GM19099 (cell line): ENCODE measurements at regions not wholly inside any gene's neighbourhood (a gene's known extent, or its start where the extent isn't known, plus 50 kb on each side); places are given as distances from the start of the nearest gene placed in this dataset.

ENCODE experiments used
- POLR2A ChIP-seq: IDR thresholded peaks from 3 replicates; pipeline ENCODE4 v1.6.1; 2011; ENCODE audit warnings: low read depth; ENCODE audit not compliant: insufficient read length; ENCODE audit errors: extremely low read depth

DNA sequence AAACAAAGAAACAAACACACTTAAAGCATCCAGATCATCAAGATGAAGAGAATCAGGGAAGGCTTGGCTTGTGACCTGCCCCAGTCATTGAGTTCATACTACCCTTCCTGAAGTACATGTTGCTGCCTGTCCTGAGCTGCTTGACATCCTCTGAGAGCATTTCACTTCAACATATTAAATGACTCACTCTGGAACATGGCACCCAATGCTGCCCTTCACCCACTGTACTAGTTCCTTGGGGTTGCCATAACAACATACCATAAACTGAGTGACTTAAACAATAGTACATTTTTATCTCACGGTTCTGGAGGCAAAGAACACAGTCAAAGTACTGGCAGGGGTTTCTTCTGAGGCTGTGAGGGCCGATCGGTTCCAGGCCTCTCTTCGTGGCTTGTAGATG is 371.3 kb downstream of the RNF144A start:
- TF ChIP-seq POLR2A = no peak

DNA sequence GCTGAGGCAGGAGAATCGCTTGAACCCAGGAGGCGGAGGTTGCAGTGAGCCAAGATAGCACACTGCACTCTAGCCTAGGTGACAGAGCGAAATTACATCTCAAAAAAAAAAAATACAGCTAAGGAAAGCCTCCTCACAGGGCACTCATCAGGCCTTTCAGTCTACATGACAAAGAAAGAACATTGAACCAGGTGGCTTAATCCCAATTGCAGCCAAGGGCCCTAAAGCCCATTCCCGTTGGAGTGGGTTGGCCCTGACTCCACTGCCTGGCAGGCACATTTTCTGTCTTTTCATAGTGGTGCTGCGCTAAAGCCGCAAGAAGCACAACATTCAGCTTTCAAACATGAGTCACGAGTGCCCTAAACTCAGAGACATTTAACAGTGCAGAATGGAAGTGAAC is 372.5 kb downstream of the RNF144A start:
- TF ChIP-seq POLR2A = no peak

DNA sequence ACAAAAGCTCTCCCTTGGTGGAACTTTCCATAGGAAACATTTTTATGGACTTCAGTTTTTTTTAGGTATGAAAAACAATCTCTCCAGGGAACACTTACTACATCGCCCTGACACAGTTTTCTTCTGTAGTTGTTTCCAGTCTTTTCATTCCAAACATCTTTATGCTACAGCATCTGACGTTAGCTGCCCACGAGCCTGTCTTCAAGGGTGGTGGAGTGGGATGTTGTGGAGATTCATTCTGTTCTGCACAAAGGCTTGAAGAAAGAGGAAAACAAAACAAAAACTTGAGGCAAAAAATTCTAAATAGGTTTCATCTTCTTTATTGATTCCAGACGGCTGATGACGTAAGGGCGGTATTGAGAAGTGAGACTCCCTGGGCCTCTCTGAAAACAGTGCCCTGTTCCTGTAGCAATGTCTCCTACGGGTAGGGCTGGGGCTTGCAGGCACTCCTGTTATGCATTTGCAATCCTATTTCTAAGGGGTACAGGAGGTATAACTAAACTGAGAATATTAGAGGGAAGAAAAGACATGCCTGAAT is 375.0 kb downstream of the RNF144A start:
- TF ChIP-seq POLR2A = no peak

DNA sequence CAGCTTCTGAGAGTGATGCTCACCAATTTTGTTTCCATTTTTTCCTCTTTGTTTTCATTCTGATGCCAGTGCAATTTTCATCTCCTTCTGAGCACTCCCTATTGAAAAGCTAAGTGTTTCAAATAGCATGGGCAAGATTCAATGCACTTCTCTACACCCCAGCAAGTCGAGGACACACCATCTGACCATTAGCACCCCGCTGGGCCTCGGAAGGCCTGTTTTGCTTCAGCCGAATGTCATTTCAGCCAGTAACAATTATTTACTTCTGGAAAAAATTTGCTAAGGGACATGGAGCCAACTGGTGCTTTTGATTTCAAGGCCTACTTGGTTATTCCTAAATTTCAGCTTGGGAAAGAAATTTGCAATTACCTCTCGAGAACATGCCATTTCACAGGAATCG is 392.4 kb downstream of the RNF144A start:
- no peak for TF ChIP-seq POLR2A

DNA sequence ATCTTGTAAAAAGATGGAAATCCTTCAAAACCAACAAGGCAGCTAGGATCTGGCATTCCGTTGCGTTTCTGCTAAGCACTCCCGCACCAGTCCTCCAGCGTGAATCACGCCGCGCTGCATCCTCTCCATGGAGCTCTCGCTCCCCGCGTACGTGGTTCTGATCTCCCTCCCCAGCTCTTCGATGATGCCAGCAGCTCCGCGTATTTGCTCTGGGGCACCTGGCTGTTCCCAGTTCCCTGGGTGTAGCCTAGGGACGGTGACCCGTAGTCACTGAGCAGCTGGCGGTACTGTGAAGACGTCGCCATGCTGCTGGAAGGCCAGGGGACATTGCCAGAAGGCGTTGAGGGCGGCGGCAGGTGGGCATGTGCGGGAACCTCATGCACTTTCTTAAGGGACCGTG is 407.5 kb downstream of the RNF144A start:
- no peak for TF ChIP-seq POLR2A

DNA sequence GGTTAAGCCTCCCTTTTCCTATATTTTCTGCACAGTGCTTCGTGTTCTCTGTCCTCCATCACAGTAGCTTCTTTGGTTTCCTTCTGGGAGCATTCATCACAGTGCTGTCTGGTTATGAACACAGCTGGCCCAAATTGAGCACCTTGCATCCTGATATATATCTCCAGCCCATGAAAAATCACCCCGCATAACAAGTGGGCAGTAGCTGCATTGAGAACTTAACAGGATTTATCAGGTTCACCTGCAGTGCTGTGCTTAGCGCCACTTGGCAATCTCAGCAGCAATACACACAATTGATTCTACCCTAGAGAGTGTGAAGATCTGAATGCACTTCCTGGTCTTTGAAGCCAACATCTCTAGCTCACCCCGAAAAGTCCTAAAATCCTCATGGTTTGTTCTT is 408.0 kb downstream of the RNF144A start:
- TF ChIP-seq POLR2A = no peak

DNA sequence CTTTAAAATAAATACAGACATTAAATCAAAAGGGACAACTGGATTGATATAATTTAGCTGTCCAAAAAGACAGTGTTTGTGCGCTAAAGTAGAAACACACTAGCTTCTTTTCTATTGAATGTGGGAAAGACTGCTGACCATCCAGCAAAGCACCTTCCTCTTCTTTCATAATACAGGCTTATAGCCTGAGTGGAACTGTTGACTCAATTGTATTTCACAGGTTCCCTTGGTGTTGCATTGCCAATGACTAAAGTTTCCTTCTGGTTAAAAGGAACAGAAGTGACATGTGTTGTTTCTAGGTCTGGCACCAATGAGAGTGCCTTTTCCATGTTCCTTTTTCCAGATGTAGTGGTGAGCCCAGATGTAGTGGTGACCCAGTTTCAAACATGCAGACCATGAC is 412.3 kb downstream of the RNF144A start:
- TF ChIP-seq POLR2A = no peak

DNA sequence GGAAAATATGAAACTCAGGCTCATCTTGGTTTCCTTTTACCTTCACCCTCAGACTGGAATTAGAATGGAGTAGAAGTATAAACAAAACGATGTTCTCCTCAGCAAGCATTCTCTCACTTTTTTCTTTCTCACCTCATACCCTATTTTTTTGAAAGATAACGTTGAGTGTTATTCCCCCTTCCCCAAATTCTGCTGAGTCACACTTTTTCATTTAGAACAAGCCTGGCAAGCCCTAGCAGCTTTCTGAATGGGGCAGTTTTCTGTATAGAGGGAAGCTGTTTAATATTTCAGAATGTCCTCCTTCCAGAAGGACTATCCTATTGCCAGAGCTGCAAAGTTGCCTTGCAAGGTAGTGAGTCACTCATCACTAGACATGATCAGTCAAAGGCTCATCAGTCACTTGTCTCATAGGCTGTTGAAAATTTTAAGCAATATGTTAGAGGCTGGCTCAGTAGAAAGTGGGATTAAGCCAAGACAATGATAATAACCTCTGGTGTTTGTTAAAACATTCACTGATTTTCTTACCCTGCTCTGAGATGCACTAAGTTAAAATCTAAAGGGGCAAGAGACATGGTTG is 416.1 kb downstream of the RNF144A start:
- no peak for TF ChIP-seq POLR2A

DNA sequence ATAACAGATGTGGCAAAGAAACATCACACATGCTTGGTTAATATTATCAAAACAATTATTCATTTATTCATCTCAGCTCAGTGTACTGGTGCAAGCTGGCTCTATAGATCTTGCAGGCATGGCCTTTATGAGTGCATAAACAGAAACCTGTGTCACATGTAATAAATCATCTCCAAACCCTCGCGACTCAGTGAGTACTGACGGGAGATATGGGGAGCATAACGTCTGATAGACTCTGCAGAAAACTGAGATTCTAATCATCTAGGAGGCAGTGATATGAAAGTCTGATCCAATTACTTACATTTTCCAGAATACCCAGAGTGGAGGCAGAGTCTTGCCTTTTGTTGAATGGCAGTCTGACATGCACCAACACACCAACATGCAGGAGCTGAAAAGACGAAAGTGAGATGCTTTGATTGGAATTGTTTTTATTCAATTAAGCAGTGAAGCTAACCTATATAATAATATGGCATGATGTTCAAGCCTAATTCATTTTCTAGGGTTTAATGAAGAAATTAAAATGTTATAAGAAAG is 416.8 kb downstream of the RNF144A start:
- TF ChIP-seq POLR2A = no peak

DNA sequence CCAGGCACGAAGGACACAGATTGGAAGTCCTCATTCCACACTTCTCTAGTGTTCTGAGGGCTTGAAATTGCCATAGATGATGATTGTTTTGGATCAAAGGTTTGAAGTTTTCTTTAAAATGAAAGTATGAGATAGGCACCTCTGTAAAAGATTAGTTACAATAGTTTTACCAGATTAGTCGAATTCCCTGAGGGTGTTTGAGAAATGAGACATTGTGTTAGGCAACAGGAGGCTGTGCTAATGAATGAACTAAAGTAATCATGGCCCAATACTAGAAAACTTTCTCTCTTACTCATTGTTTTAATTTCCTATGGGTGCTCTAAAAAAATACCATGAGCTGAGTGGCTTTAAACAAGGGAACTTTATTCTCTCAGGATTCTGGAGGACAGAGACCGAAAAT is 421.7 kb downstream of the RNF144A start:
- no peak for TF ChIP-seq POLR2A

DNA sequence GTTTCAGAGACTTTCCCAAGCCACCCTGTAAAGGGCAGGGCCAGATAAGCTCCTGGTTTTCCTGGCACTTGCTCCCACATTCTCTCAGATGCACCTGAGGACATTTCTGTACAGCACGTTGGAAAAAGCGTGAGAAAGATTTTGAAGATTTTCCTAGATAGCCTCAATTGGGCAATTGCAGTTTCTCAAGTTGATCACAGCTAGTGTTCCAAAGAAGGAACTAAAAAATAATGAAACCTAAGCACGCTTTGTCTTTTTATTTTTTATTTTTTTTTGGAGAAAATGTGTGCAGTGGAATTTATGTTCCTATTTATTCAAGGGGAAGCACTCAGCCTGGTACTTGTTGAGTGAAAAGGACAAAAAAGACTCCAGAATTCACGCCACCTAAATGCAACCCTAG is 429.1 kb downstream of the RNF144A start:
- no peak for TF ChIP-seq POLR2A

DNA sequence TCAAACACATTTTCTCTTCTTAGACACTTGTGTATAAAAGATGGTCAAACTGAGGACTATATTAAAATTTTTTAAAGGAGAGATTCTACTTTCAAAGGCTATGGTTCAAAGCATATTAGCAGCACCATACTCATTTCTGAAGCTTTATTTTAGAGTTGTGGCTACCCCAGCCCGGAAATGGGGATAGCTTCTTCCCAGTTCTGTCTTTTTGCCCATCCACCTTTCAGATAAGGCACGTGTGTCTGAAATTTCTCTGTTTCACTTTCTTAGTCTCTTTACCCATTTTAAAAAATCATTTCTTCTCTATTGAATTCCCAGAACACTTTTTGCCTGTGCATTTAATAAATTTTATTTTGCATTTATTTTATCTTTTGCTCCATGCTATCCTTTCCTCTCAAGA is 431.5 kb downstream of the RNF144A start:
- no peak for TF ChIP-seq POLR2A

DNA sequence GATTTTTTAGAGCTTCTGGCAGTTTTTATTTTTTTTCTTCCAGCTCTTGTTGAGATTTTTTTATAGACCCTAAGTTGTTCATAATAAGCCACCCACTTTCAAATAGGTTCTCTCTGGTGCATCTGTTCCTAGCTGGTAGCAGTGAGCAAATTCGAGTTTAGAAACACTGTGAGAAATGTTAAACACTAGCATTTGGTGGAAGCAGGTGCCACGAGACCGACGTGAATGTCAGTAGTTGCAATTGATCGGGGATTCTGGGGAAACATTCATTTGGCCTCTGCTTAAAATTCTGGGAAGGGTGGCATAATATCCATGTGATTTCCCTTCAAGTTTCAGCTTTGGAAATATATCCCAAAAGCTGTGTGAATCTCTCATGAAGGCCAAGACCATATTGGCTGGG is 435.0 kb downstream of the RNF144A start:
- no peak for TF ChIP-seq POLR2A

DNA sequence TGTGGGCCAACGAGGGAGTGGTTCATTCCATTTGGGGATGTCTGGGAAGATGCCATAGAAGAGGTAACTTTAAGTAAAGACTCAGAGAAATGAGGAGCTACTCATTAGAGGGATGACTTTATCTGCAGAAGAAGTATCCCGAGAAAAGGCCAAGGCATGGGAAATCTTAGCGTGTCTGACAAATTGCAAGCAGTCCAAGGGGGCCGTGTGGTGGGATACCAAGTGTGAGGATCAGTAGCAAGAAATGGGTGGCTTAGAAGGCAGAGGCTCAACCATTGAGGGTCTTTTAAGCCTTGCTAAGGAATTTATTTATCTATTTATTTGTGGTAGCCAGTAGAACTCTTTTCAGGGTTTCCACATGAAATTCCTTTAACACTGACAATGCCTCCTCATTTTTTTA is 436.4 kb downstream of the RNF144A start:
- TF ChIP-seq POLR2A = no peak

DNA sequence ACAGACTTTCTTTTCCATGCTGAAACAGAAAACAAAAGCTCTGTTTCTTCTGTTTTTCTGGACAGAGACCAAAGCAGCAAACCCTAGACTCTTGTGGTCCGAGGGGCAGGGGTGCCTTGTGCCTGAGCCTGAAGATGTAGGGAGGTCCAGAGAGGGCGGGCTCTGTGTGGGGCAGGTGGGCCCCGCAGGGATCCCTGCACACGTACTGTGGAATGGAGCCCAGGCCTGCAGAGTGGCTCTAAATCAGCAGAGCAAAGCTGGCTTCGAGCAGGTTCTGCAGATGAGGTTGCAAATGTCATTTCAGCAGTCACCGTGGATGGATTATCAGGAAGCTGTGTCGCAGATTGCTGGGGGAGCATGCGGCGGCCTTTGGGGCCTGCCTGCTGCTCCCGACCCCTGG is 438.6 kb downstream of the RNF144A start:
- TF ChIP-seq POLR2A = no peak

DNA sequence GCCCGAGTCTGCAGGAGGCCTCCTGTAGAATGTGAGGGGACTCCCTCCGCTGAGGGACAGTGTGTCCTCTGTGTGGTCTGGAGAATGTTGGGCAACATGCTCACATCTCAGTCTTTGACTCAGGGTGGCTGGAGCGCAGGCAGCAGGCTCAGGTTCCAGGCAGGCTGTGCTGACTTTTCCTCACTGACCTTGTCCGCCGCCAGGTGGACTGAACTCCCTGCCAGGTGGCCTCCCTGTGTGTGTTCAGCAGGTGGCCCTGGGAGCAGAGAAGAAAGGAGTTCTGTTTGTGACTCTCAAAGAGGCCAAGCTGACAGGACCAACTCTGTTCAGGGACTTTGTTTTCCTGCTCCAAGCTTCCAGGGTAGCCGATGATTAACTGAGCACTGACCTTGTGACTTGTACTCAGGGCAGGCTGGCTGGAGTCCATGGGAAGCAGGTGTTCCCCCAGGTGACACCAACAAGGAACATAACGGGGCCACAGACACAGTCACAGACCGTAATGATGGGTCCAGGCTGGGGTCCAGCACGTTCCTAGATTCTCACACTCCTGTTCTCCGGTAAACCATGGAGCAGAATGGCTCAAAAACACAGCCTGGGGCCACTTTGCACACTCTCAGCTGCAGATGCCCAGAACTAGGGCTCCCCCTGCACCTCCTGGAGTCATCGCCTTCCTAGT is 439.8 kb downstream of the RNF144A start:
- no peak for TF ChIP-seq POLR2A
